ENCODE measurements at regions not wholly inside any gene's neighbourhood (a gene's known extent, or its start where the extent isn't known, plus 50 kb on each side); places are given as distances from the start of the nearest gene placed in this dataset.

GRCh38 chr11:92830377-92831155 is 138.9 kb upstream of the MTNR1B start:
- H3K27me3 ChIP-seq (replicated peaks; ENCODE audit: control insufficient read depth, insufficient read depth, low read length), result no peaks in the 10 kb centered on the region; the same call in 1 of the 2 replicates
- H3K4me3 ChIP-seq (replicated peaks; ENCODE audit: low read depth, low read length), result no peak overlapping the region
- DNase-seq (ENCODE audit: extremely low read depth, insufficient read length), result no peak
- H3K36me3 ChIP-seq (ENCODE audit: control insufficient read depth, insufficient read depth, low read length), result no peaks in the 10 kb centered on the region
- TF ChIP-seq, protein P1, sequence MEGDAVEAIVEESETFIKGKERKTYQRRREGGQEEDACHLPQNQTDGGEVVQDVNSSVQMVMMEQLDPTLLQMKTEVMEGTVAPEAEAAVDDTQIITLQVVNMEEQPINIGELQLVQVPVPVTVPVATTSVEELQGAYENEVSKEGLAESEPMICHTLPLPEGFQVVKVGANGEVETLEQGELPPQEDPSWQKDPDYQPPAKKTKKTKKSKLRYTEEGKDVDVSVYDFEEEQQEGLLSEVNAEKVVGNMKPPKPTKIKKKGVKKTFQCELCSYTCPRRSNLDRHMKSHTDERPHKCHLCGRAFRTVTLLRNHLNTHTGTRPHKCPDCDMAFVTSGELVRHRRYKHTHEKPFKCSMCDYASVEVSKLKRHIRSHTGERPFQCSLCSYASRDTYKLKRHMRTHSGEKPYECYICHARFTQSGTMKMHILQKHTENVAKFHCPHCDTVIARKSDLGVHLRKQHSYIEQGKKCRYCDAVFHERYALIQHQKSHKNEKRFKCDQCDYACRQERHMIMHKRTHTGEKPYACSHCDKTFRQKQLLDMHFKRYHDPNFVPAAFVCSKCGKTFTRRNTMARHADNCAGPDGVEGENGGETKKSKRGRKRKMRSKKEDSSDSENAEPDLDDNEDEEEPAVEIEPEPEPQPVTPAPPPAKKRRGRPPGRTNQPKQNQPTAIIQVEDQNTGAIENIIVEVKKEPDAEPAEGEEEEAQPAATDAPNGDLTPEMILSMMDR (IDR thresholded peaks at IDR 0.05; ENCODE audit: insufficient read depth, low read length, poor library complexity, severe bottlenecking), result no peak

- Histone ChIP-seq H3K27me3 (replicated peaks; ENCODE audit: control insufficient read depth, insufficient read depth, low read length) (no peaks in the 10 kb centered on the region; the same call in 1 of the 2 replicates), H3K4me3 (replicated peaks; ENCODE audit: low read depth, low read length) (no peak overlapping the region), H3K36me3 (ENCODE audit: control insufficient read depth, insufficient read depth, low read length) (no peaks in the 10 kb centered on the region)
- TF ChIP-seq, protein P1 (IDR thresholded peaks at IDR 0.05; ENCODE audit: insufficient read depth, low read length, poor library complexity, severe bottlenecking), result no peak
- no peak for DNase-seq (ENCODE audit: extremely low read depth, insufficient read length)
Measured at GRCh38 chr11:92834296-92835020, 135.0 kb upstream of the MTNR1B start.

DNA sequence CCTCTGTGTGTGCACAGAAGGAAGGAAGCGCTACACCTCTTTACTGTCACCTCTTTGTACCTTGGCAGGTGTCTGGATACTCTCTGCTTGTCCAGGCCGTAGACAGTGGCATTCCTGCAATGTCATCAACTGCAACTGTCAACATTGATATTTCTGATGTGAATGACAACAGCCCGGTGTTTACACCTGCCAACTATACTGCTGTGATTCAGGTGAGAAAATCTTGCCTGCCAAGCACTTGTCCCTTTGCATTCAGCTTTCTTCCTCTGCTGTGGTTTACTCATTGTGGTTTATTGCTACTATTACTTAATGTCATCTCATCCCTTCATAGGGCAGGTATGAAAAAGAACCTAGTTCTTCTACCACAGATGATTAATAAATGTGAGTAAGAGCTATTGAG is 131.9 kb upstream of the MTNR1B start:
- Histone ChIP-seq H3K36me3 (ENCODE audit: control insufficient read depth, insufficient read depth, low read length) (no peaks in the 10 kb centered on the region), H3K4me3 (replicated peaks; ENCODE audit: low read depth, low read length) (no peak overlapping the region), H3K27me3 (replicated peaks; ENCODE audit: control insufficient read depth, insufficient read depth, low read length) (no peaks in the 10 kb centered on the region)
- TF ChIP-seq, protein P1 (IDR thresholded peaks at IDR 0.05; ENCODE audit: insufficient read depth, low read length, poor library complexity, severe bottlenecking), result no peak
- DNase-seq (ENCODE audit: extremely low read depth, insufficient read length), result no peak

GRCh38 chr11:92838759-92839310 is 130.6 kb upstream of the MTNR1B start:
- TF ChIP-seq, protein P1 (IDR thresholded peaks at IDR 0.05; ENCODE audit: insufficient read depth, low read length, poor library complexity, severe bottlenecking), result no peak
- H3K27me3 ChIP-seq (replicated peaks; ENCODE audit: control insufficient read depth, insufficient read depth, low read length), result no peaks in the 10 kb centered on the region; the same call in 1 of the 2 replicates
- H3K36me3 ChIP-seq (ENCODE audit: control insufficient read depth, insufficient read depth, low read length), result no peaks in the 10 kb centered on the region
- H3K4me3 ChIP-seq (replicated peaks; ENCODE audit: low read depth, low read length), result no peak overlapping the region
- DNase-seq (ENCODE audit: extremely low read depth, insufficient read length), result no peak

GRCh38 chr11:92839450-92839849 is 130.0 kb upstream of the MTNR1B start:
- TF ChIP-seq, protein P1 (IDR thresholded peaks at IDR 0.05; ENCODE audit: insufficient read depth, low read length, poor library complexity, severe bottlenecking), result no peak
- H3K4me3 ChIP-seq (replicated peaks; ENCODE audit: low read depth, low read length), result no peak overlapping the region
- no peaks in the 10 kb centered on the region for H3K36me3 ChIP-seq (ENCODE audit: control insufficient read depth, insufficient read depth, low read length)
- no peak for DNase-seq (ENCODE audit: extremely low read depth, insufficient read length)
- H3K27me3 ChIP-seq (replicated peaks; ENCODE audit: control insufficient read depth, insufficient read depth, low read length), result no peaks in the 10 kb centered on the region; the same call in 1 of the 2 replicates
